D721Med (cell line): ENCODE measurements at regions not wholly inside any gene's neighbourhood (a gene's known extent, or its start where the extent isn't known, plus 50 kb on each side); places are given as distances from the start of the nearest gene placed in this dataset.

ENCODE experiments used
- DNase-seq: peaks from one replicate; pipeline ENCODE4 v3.0.0; 2011; ENCODE audit warnings: low spot score; ENCODE audit not compliant: insufficient read length
- FAIRE-seq: peaks from 2 replicates; lab custom pipeline; 2011; peaks lifted over from hg19 to GRCh38; lab: Jason Lieb, UNC
- TF ChIP-seq, protein P1 (sequence below): IDR thresholded peaks from 2 replicates; pipeline ENCODE4 v1.5.1; 2012; ENCODE audit warnings: mild to moderate bottlenecking, control low read depth; ENCODE audit not compliant: insufficient read depth; ENCODE audit errors: missing control alignments

GRCh38 chr1:5720045-5720444 is 272.2 kb downstream of the NPHP4 start:
- FAIRE-seq (no peak), DNase-seq (no peak)
- TF ChIP-seq, protein P1, sequence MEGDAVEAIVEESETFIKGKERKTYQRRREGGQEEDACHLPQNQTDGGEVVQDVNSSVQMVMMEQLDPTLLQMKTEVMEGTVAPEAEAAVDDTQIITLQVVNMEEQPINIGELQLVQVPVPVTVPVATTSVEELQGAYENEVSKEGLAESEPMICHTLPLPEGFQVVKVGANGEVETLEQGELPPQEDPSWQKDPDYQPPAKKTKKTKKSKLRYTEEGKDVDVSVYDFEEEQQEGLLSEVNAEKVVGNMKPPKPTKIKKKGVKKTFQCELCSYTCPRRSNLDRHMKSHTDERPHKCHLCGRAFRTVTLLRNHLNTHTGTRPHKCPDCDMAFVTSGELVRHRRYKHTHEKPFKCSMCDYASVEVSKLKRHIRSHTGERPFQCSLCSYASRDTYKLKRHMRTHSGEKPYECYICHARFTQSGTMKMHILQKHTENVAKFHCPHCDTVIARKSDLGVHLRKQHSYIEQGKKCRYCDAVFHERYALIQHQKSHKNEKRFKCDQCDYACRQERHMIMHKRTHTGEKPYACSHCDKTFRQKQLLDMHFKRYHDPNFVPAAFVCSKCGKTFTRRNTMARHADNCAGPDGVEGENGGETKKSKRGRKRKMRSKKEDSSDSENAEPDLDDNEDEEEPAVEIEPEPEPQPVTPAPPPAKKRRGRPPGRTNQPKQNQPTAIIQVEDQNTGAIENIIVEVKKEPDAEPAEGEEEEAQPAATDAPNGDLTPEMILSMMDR = no peak

- DNase-seq (no peak), FAIRE-seq (no peak)
- TF ChIP-seq, protein P1 = no peak
Measured at GRCh38 chr1:5718831-5719632, 273.2 kb downstream of the NPHP4 start.

GRCh38 chr1:5717031-5717682 is 275.1 kb downstream of the NPHP4 start:
- no peak for DNase-seq
- TF ChIP-seq, protein P1 = no peak
- FAIRE-seq = no peak

- TF ChIP-seq, protein P1 = no peak
- no peak for FAIRE-seq
- DNase-seq = no peak
Measured at GRCh38 chr1:5716126-5716525, 276.1 kb downstream of the NPHP4 start.

GRCh38 chr1:5713101-5714010 is 278.9 kb downstream of the NPHP4 start:
- DNase-seq (no peak), FAIRE-seq (no peak)
- TF ChIP-seq, protein P1 = no peak

GRCh38 chr1:5711956-5712645 is 280.1 kb downstream of the NPHP4 start:
- FAIRE-seq (no peak), DNase-seq (no peak)
- TF ChIP-seq, protein P1 = no peak
